SK-N-MC (cell line): ENCODE measurements at regions not wholly inside any gene's neighbourhood (a gene's known extent, or its start where the extent isn't known, plus 50 kb on each side); places are given as distances from the start of the nearest gene placed in this dataset.

ENCODE experiments used
- EZH2 ChIP-seq: fragments of 200-600 bp; sonication (generic); IDR thresholded peaks from one replicate; pipeline ENCODE4 v1.6.1; 2017; ENCODE audit warnings: antibody characterized with exemption
- POLR2AphosphoS5 ChIP-seq: IDR thresholded peaks from 2 replicates; pipeline ENCODE4 v1.6.1; 2012; ENCODE audit warnings: mild to moderate bottlenecking, low read depth, low read length, borderline replicate concordance

DNA sequence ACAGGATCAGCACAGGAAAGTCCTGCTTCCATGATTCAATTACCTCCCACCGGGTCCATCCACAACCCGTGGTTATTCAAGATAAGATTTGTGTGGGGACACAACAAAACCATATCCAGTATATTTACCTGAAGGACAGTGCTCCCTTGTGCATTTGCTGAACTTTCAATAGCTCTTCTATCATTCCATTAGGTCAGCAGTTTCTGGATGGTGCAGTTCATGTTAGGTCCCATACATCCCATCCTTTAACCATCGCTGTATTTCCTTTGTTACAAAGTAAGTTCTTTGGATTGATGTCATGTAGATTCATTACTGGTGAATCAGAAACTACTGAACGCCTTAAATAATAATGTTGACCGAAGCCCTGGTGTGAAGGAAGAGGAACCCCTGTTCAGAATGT is 775.9 kb downstream of the TRIML1 start:
- no peak for TF ChIP-seq EZH2
- no peak for TF ChIP-seq POLR2AphosphoS5
